HG03432 (cell line): ENCODE measurements at regions not wholly inside any gene's neighbourhood (a gene's known extent, or its start where the extent isn't known, plus 50 kb on each side); places are given as distances from the start of the nearest gene placed in this dataset.
"Not testable (repeated sequence)": the region's sequence is repeated elsewhere in the genome, so short reads cannot be mapped to it uniquely, and the experiment has no call there.

Source experiments
- ATAC-seq: cut with Tn5 transposase; IDR thresholded peaks from one replicate; pipeline ENCODE4 v1.9.1; 2021; ENCODE audit warnings: mild to moderate bottlenecking, moderate library complexity; ENCODE audit not compliant: unreplicated experiment

GRCh38 chr1:101465941-101466340 is 229.1 kb downstream of the S1PR1 start:
- ATAC-seq = no peak

- ATAC-seq = peak; percentile 69
Measured at GRCh38 chr1:101474039-101474665, 237.3 kb downstream of the S1PR1 start.

GRCh38 chr1:101476541-101476940 is 239.7 kb downstream of the S1PR1 start:
- no peak for ATAC-seq

DNA sequence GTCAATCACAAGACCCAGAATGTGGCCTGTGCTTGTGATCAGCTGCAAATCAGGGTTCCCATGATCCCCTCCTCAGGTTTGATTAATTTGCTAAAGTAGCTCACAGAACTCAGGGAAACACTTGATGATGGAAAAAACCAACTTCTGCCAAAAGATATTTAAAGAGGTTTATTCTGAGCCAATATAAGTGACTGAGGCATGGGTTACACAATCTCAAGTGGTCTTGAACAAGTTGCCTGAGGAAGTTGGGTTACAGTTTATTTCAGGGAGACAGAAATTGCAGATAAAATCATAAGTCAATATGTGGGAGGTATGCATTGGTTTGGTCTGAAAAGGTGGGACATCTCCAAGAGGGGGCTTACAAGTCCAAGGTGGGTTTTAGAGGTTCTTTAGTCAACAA is 243.1 kb downstream of the S1PR1 start:
- ATAC-seq = no peak

DNA sequence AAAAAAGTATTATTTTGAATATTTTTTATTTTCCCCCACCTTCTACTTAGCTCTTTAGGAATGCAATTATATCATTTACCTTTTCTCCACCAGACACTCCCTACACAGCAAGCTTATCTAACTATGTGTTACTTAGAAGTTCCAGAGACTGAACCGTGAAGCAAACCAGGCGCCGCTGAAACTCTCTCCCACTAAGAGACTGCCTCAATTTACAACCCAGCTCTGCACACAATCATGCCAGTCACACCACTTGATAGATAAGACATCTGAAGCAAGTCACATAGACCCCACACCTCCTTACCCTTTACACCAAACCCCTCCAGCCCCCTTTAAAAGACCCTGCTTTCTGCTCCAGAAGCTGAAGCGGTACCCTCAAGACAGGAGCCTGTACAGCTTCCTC is 245.5 kb downstream of the S1PR1 start:
- no peak for ATAC-seq

GRCh38 chr1:101483982-101484688 is 247.3 kb downstream of the S1PR1 start:
- no peak for ATAC-seq

- no peak for ATAC-seq
Measured at GRCh38 chr1:101484689-101485338, 248.0 kb downstream of the S1PR1 start.

GRCh38 chr1:101485712-101486111 is 248.9 kb downstream of the S1PR1 start:
- no peak for ATAC-seq

DNA sequence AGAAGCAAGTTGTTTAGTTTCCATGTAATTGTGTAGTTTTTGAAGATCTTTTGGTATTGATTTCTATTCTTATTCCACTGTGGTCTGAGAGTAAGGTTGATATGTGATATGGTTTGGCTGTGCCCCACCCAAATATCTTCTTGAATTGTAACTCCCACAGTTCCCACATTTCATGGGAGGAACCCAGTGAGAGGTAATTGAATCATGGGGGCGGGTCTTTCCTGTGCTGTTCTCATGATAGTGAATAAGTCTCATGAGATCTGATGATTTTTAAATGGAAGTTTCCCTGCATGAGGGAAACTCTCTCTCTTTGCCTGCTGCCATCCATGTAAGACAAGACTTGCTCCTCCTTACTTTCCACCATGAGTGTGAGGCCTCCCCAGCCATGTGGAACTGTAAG is 255.3 kb downstream of the S1PR1 start:
- ATAC-seq = not testable (repeated sequence)

DNA sequence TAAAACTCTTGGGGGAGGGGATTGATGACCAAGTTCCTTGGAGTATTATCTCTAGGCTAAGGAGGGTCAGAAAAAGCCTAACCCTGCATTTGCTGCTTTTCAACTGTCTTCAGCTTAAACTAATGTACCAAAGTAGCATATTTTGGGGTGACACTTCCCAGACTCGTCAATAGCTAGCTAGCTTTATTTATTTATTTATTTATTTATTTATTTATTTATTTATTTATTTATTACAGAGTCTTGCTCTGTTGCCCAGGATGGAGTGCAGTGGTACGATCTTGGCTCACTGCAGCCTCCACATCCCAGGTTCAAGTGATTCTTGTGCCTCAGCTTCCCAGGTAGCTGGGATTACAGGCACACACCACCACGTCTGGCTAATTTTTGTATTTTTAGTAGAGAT is 257.1 kb downstream of the S1PR1 start:
- ATAC-seq = not testable (repeated sequence)

DNA sequence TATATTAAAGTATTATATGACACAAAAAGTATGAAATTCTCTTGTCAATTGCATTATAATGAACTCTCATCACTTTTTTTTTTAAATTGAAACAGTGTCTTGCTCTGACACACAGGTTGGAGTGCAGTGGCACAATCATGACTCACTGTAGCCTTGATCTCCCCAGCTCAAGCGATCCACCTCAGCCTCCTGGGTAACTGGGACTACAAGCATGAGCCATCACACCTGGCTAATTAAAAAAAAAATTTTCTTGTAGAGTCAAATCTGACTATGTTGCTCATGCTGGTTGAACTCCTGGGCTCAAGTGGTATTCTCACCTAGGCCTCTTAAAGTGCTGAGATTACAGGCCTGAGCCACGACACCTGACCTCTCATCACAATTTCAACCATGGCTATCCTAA is 259.3 kb downstream of the S1PR1 start:
- no peak for ATAC-seq

- ATAC-seq = no peak
Measured at GRCh38 chr1:101497881-101498559, 261.2 kb downstream of the S1PR1 start.

DNA sequence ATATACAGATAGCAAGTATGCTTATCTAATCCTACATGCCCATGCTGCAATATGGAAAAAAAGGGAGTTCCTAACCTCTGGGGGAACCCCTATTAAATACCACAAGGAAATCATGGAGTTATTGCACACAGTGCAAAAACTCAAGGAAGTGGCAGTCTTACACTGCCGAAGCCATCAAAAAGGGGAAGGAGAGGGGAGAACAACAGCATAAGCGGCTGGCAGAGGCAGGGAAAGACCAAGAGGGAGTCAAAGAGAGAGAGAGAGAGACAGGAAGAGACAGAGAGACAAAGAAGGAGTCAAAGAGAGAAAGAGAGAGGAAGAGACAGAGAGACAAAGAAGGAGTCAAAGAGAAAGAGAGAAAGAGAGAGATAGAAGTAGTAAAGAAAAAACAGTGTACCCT is 267.3 kb downstream of the S1PR1 start:
- not testable (repeated sequence) for ATAC-seq

- ATAC-seq = not testable (repeated sequence)
Measured at GRCh38 chr1:101505240-101505639, 268.4 kb downstream of the S1PR1 start.

DNA sequence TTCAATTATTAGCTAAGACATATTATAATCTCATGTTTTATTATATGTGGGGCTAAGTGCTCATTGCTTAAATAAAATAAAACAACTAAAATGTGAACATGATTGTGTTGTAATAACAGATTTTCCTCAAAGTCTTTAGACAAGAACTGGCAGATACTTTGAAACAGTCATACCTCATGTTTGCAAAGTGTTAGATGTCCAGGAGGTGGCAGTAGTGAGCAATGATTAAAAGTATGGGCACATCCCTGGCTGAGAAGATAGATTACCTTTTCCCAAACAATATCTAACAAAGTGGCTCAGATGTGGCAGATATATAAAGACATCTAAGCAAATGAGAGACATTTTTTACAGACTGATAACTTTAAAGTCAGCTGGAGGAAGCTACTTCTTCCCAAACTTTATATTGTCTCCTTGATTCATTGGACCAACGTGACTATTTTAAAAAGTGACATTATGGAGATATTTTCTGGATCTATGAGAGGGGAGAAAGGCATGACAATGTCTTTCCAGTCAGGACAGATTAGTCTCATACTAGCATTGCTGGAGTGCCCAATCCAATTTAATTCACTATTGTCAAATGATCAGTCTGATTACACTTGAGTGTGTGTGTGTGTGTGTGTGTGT is 269.8 kb downstream of the S1PR1 start:
- ATAC-seq = peak; percentile 86

DNA sequence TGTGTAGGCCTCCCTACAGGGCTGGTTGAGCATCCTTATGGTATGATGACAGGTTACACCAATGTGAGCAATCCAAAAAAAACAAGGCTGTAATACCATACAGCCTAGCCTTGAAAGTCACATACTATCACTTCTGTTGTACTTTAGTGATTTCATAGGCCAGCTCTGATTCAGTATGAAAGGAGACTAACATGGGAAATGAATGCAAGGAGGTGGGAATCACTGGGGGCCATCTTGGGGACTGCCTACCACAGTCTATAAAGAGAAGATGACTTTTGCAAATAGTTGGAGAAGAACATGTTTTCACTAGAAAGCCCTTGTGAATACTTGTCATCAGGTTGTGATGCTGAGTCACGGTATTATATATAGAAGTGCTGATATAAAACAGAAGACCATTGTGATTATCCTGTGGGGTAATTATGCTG is 270.7 kb downstream of the S1PR1 start:
- ATAC-seq = no peak

- no peak for ATAC-seq
Measured at GRCh38 chr1:101508913-101509312, 272.1 kb downstream of the S1PR1 start.

DNA sequence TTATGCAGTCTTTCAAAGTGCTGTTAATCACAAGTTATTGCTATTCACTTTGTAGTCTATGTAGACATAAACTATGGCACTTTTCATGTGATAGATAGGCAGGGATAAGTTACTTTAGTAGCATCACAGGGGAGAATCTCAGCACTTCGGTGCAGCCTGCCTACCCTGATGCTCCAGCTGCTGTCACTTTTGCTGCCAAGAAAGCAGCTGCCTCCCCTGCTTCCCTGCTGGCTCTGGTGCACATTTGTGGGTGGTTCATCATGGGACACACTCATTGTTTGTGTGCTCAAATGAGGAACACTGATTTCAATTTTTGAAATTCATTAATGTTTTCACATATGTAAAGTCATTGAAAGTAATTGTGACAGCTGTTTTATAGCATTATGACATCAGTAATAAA is 272.6 kb downstream of the S1PR1 start:
- ATAC-seq = no peak

DNA sequence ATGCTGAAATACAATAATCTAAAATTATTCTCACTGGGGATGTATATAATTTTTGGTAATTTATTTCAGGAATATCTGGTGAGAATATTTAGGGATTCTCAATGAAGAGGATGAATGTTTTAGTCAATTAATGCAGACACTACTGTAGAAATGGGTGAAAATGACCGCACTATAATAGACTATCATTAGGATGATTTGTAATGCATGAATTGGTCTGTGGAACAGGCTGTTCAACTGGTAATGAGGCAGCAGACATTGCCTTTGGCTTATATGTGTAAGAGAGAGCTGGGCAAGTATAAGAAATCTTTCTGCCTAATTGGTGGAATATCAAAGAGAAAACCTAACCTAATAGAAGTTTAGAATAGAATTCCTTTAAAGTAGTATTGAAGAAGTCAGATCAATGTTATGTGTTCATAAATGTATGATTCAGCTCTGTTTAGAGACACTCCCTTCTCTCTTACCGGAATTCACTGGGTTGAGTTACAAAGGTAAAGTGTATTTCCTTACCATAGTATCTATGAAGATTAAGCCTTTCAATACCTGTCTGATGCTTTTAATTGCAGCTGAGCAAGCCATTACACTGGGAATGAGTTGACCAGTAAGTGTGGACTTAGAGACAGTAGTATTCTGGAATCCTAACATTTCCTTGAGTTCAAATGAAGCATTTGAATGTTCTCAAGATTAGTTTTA is 274.5 kb downstream of the S1PR1 start:
- no peak for ATAC-seq

DNA sequence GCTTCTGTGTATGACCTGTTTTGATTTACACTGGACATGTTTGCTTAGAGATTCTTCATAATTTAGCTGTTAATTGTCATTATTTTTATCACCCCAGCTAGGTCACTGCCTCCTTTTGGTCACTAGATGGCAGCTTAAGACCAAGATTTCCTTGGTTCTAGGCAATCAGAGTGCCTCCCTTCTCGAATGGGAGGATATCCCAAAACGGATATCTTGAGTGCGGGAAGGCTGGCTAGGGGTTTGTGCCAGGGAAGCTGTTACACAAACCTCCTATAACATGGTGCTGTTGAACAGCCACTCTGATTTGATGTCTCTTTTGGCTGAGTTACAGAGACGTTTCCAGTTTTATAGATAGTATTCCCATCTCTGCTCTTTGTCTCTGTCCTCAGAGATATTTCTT is 283.5 kb downstream of the S1PR1 start:
- ATAC-seq = peak; percentile 91

- no peak for ATAC-seq
Measured at GRCh38 chr1:101522486-101522885, 285.7 kb downstream of the S1PR1 start.
